Activated CD4-positive, alpha-beta T cell treated with anti-CD3 and anti-CD28 coated beads, Interleukin-2, amount 50 U/mL, for 48 hours (primary cell): ENCODE measurements at regions not wholly inside any gene's neighbourhood (a gene's known extent, or its start where the extent isn't known, plus 50 kb on each side); places are given as distances from the start of the nearest gene placed in this dataset.
"Not testable (repeated sequence)": the region's sequence is repeated elsewhere in the genome, so short reads cannot be mapped to it uniquely, and the experiment has no call there.

Experiments used
- DNase-seq, 2 experiments: peaks; one replicate each; pipeline ENCODE4 v3.0.0-alpha.2; 2020

DNA sequence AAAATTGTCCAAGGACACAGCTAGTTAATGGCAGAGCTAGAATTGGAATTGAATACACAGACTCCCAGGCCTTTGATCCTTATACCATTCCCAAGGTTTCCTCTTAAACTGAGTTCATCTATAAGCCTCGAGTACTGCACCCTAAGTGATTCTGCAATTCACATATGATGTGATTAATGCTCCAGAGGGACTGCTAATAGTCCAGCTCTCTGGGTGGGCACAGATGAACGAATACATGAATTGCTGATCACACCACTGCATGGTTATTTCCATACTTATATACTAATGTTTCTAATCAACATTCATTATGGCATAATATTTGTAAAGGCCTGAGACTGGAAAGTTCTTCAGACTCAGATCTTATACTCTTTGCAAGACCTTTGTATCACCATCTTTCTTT is 101.8 kb downstream of the NUFIP1 start:
- DNase-seq, result no peak

GRCh38 chr13:44884076-44884729 is 105.1 kb downstream of the NUFIP1 start:
- no peak for DNase-seq

DNA sequence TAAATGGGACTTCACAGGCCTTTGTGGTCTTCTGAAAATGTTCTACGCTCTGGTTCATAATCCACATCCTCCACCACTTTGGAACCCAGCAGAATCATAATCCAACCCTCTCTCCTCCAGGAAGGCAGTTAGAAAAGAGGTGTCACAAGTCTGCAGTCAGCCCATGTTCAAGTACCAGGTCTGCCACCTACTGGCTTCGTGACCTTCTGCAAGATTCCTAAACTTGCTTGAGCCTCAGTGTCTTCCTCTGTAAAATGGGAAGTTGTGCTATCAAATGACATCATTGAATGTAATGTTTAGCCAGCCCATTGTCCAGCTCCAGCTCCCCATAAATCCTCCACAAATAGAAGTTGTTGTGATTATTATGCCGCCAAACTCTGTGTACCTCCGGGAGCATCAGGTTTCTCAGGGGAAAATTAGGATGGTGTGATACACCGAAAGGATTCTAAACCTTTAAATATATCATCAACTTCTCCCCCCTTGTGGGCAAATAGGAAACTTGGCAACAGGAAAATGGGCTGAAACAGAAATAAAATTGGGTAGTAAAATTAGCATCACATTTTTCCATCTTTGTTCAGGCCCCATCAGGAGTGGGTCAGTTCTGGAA is 109.7 kb downstream of the NUFIP1 start:
- DNase-seq, result peak; percentile 11 to 33

DNA sequence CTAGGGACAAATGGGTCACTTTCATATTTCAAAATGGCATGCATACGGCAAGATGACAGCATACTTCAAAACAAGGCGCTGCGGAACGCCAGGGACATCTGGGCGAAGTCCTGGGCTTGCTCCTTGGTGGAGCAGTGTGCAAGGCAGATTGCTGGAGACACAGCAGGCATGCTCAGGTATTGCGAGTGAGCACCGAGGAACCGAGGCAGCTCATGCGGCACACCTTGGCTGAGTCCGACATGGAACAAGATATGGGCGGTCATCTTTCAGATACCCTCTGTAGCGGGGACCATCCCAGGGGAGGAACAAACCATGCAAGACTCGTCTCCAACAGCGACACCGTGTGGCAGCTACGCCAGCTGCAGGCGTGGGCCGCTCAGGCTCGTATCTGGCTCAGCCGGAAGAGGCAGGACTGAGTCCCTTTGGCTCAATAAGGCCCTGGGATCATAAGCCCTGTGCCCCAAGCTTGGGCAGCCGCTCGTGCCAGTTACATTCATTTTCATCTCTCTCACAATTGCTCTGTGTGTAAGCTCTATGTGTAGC is 112.4 kb downstream of the NUFIP1 start:
- peak in 1 of 2 experiments; percentile 33 for DNase-seq

DNA sequence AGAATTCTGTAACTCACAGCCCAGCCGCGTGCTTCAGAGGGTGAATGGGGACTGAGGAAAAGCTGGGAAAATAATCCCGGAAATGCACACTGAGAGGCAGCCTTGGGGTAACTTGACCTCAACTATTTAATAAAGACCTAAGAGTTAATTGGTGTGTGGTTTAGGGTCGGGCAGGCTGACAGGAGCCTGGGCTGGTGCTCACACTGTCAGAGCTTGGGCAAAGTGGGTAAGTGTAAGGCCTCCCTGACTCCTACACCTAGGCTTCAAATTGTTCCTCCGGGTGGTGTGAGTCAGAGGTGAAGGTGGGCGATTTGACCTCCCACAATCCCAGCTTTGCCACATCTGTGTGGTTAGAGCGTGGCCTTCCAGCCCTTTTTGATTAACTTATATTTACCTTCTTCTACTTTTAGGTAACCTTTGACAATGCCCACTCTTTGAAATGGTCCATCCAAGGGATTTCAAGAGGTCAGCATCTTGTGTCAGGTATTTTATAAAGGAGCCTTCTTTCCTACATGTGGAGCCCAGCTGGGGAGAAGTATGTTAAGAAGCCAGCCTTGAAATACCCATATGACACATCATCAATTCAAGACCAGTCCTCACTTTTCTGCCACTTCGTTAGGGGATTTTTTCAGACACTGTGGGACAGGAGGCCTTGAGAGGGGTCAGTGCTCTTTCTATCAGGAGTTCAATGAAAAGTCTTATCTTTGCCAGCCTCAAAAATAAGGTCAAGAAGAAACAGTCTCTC is 114.2 kb downstream of the NUFIP1 start:
- DNase-seq, result no peak

- no peak for DNase-seq
Observed at GRCh38 chr13:44874176-44874575, 115.1 kb downstream of the NUFIP1 start.

DNA sequence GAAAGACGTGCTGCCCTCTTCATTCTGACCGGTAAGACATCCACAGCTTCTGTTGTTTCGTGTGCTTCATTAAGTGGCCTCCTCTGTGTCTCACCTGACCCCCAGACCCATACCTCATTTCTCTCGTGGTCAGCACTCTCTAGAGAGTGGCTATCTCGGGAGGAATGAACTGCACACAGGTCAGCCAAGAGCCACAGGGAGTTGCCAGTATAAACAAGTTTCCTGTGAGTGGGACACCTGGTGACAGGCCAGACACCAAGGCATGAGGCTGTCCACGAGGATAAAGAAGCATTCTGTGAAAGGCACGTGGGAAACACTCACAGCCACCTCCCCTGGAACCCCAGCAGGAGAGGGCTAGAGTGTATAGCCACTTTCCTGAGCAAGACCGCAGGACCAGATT is 115.8 kb downstream of the NUFIP1 start:
- DNase-seq, result no peak

- DNase-seq, result no peak
Observed at GRCh38 chr13:44872751-44873150, 116.5 kb downstream of the NUFIP1 start.

DNA sequence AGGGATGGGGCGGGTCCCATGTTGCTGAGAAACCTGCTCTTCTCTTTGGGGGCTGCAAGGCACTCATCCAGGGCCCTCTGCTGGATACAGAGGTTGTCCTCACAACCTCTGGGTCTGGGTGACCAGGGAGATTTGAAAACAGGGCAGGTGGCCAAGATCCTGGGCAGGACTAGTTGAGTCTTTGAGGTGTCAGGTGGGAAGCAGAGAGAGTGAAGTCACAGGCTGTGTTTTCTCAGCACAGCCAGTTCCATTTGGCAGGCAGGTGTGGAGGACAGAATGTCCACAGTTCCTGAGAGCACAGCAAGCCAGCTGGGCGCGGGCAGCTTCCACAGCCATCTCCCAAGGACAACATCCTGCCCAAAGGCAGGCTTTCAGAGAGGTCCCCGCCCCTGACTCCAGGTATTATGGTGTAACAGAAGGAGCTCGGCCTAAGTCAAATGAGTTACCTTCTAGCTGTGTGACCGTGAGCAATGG is 118.8 kb downstream of the NUFIP1 start:
- DNase-seq, result no peak

GRCh38 chr13:44869167-44869566 is 120.1 kb downstream of the NUFIP1 start:
- DNase-seq, result no peak

DNA sequence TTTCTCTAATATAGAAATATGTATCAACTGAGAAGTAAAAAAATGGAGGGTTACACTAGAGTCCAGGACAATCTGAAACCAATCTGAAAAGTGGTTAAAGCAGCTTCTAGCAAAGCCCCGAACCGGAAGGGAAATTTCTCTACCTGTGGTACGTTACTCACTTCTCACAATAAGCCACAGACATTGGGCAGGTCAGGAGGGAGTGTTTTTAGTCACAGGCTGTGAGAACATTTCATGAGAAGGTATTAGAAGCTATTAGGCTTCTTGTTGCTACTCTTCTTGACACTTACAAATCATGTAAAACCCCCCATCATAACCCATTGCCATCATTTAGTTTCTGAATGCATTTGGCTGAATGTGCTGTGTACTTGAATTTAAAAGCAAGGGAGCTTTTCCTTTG is 120.9 kb downstream of the NUFIP1 start:
- no peak for DNase-seq

GRCh38 chr13:44867825-44868224 is 121.4 kb downstream of the NUFIP1 start:
- DNase-seq, result no peak

DNA sequence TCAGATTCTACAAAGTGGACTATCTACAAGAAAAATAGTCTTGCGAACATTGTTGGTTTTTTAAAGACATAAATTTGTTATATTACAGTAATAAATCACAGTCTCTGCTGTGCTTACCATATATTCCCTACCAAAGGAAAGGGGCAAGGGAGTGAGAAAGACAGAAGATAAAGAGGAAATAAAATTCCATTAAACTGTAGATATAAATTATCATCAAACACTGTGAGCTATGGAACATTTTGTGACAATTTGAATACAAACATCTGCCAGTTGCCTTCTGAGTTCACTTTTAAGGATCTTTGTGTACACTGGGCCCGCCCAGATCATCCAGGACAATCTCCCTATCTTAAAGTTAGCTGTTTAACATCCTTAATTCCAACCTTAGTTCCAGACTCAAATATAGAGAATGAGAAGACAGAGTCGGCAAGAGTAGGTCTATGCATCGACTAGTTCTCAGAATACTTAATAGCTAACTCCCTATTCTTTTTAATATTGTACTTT is 122.8 kb downstream of the NUFIP1 start:
- no peak for DNase-seq

DNA sequence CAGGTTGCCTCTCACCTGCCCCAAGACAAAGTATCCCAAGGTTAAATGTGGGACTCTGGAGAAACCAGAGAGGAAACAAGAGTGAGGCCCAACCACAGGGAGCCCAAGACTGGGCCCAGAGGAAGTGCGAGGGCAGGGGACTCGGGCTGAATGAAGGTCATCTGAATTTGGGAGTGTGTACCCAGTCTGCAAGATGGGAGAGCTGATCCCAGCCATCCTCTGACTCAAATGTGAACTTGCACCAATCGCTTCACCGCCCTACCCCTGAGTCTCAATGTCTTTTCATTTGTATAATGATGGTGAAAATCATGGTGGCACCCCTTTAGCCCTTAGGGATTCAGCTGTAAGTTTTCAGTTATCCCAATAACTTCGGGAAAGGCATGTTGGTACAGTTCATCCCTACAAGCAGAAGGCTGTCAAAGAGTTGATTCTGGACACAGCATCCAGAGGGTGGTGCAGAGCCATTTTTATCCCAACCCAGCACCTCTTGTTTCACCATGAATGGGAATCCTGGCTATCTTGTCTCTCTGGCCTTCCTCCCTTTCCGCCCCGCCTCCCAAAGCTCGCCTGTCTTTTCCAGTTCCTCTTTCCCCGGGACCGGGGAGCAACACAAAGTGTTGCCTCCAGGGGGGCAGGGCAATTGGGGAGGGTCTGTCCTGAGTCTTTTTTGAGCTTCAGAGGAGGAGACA is 123.4 kb downstream of the NUFIP1 start:
- no peak for DNase-seq

DNA sequence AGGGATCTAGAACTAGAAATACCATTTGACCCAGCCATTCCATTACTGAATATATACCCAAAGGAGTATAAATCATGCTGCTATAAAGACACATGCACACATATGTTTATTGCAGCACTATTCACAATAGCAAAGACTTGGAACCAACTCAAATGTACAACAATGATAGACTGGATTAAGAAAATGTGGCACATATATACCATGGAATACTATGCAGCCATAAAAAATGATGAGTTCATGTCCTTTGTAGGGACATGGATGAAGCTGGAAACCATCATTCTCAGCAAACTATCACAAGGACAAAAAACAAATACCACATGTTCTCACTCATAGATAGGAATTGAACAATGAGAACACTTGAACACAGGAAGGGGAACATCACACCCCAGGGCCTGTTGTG is 125.6 kb downstream of the NUFIP1 start:
- not testable (repeated sequence) for DNase-seq

DNA sequence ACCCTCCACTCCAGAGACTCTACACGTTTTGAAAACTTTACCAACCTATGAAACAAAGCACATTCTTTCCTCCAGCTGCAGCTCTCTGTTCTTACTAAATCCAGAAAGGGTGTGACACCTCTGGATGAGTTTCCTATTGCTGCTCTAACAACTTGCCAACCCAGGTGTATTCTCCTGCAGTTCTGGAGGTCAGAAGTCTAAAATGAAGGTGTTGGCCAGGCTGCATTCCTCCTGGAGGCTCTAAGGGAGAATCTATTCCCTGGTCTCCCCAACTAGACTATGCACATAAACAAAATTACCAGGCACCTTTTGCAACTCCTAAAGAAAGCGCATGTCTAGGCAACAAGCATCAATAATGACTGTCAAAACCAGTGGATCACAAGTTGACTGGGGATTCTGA is 128.8 kb downstream of the NUFIP1 start:
- no peak for DNase-seq

DNA sequence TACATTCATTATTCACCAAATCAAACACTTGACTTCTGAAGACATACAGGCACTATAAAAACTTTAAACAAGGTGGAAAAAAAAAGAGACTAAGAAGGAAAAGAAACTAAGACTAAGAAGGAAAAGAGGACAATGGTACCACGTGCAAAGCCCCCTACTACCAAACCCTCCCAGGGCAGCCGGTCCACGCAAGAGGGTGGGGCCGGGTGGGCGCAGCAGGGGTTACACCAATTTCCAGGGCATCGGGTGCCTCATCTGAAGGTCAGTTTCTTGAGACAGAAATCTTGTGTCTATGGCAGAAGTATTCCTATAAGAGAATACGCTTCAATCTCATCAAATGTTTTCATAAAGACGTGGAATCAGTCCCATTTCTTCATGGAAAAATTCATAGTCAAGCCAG is 131.5 kb downstream of the NUFIP1 start:
- no peak for DNase-seq

DNA sequence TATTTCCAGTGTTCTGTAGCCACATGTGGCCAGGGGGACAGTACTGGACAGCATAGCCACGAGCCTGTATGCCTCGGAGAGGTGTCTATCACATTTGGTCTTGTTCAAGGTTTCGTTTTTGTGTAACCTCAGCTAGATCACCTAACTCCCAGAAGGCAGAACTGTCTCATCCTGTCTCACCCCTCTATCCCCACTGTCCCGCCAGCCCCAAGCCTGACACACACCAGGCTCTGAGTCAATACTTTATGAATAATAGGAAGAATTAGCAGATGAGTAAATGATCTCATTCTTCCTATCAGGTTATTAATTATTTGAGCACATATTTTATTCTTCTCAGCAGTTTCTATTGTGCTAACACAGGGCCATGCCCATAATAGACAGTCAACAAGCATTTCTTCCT is 132.2 kb downstream of the NUFIP1 start:
- no peak for DNase-seq

DNA sequence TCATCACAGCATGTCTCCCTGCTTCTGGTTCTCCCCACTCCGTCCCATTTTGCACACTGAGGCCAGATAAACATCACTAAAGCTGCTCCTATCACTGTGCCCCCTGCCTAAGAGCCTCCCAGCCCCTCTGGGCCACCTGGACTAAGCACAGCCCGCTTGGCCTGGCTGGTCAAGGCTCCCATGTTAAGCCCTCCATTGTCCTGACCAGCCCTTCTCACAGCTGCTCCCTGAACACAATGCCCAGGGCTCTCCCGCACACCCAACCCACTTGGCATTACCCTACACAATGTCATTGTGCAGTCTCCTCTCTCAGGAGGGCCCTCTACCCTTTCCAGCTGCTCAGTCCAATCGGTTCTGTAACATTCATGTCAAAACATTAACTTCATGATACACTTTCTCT is 133.4 kb downstream of the NUFIP1 start:
- no peak for DNase-seq

- no peak for DNase-seq
Observed at GRCh38 chr13:44854313-44855060, 134.8 kb downstream of the NUFIP1 start.

GRCh38 chr13:44853641-44854040 is 135.6 kb downstream of the NUFIP1 start:
- DNase-seq, result no peak
